NCI-H146 (cell line): ENCODE measurements at regions not wholly inside any gene's neighbourhood (a gene's known extent, or its start where the extent isn't known, plus 50 kb on each side); places are given as distances from the start of the nearest gene placed in this dataset.

Source experiments
- DNase-seq: peaks from one replicate; lab custom pipeline; 2025; lab: John Stamatoyannopoulos, UW

DNA sequence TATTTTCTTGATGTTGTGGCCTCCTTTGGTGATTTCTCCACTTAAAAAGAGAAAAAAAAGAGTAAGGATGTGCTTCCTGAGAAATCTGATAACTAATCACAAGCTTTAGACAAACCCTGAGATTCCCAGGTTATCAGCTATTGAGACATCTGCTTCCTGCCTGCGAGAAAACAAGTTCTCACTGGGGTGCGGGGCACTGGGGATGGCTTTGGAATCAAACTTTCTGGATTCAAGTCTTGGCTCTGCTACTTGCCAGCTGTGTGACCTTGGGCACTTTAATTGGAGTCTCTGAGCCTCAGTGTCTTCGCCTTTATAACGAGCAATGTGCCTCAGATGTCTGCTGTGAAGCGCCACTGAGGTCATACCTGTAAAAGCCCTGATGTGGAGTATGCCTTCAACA is 152.5 kb upstream of the NAV2 start:
- DNase-seq, result no peak

- DNase-seq, result no peak
Measured at GRCh38 chr11:19559746-19560145, 152.9 kb upstream of the NAV2 start.

DNA sequence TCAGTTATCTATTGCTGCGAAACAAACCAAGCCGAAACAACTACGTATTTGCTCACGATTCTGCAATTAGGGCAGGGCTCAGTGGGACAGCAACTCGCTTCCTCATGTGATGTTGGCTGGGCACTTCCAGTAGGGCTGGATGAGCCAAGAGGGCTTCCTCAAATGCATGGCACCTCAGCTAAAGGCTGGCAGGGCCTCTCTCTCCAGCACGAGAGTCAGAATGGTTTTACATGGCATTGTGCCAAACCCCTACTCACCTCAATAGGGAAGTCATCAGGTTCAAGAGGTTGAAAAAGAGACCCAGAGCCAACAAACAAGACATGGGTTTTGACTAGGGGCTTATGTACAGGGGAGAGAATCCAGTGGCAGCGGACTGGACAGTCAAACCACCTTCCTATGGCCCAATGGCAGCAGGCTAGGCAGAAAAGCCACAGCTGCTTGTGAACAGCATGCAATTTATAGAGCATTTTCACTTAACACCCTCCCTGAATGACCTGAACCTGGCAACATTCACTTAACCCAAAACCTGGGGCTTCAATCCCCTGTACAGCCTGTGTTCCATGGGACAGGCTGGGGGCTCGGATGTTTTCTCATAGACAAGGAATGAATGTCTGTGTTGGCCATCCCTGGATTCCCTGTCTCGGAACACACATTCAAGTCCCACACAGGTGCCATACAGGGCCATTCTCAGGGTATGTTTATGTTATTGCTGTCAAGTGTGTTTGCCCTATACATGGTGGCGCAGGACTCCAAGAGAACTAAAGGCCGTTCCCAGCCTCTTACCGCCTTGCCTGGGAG is 154.2 kb upstream of the NAV2 start:
- DNase-seq, result no peak

- peak; percentile 73 for DNase-seq
Measured at GRCh38 chr11:19557720-19558140, 154.9 kb upstream of the NAV2 start.

DNA sequence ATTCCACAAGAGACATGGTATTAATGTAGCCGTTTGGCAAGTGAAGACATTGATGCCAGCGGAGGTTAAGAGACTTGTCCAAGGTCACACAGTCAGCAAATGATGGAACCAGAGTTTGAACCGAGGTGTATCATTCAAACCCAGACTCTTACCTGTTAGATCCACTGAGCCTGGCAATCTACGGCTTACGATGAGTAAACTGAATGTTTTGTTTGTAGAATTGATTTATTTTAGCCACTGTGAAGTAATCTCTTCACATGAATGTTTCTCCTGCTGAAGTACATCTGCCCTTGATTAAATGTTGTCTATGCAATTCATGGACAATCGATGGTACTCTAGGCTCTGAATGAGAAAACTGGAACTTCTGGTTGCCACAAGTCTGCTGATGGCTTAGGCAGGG is 155.5 kb upstream of the NAV2 start:
- DNase-seq, result no peak

- no peak for DNase-seq
Measured at GRCh38 chr11:19555266-19555665, 157.4 kb upstream of the NAV2 start.

GRCh38 chr11:19553683-19554333 is 158.8 kb upstream of the NAV2 start:
- DNase-seq, result peak; percentile 65

DNA sequence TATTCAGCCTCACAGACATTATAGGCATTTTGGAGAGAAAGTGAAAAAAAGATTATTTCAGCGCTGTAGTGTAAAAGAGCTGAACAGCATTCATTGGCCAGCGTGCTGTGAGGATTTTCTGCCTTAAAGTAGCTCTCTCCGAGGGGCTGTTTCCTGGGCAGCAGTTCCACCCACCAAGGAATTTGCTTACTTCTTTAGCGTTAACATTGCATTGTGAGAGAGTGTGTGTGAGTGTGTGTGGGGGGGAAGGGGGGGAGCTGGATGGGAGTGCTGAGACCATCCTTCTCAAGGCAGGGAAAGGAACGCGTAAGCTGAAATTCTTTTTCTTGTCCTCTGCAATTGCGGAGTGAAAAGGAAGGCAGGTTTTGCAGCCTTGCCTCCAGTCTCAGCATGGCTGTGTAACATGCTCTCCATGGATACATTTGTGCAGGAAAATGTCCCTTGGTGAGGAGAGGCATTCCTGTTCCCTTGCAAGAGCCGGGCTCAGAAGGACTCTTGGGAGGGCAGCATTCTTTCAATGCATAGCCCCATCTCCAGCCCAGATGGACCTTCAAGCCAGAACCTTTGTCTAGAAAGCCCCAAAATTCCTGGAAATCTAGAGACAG is 159.9 kb upstream of the NAV2 start:
- DNase-seq, result no peak

- DNase-seq, result no peak
Measured at GRCh38 chr11:19552161-19552560, 160.5 kb upstream of the NAV2 start.

- no peak for DNase-seq
Measured at GRCh38 chr11:19551457-19551856, 161.2 kb upstream of the NAV2 start.

- no peak for DNase-seq
Measured at GRCh38 chr11:19547044-19547443, 165.6 kb upstream of the NAV2 start.

DNA sequence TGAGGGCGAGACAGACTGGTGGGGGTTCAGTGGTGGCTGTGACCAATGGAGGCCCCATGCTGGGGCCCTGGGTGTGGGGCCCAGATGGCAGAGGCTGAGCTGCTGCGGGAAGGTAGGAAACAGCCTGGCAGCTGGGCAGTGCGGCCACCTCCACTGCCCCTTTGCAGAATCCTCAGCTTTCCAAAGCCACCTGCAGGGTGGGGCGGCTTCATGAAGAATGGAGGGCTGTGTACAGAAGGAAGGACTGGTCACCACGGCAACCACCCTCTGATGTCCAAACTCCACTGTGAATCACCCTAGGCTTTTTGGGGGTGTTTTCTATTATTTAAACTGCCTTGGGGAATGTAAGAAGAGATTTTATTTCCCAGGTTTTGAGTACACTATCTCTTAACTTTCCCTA is 166.3 kb upstream of the NAV2 start:
- peak; percentile 61 for DNase-seq

- no peak for DNase-seq
Measured at GRCh38 chr11:19541521-19542049, 171.1 kb upstream of the NAV2 start.

DNA sequence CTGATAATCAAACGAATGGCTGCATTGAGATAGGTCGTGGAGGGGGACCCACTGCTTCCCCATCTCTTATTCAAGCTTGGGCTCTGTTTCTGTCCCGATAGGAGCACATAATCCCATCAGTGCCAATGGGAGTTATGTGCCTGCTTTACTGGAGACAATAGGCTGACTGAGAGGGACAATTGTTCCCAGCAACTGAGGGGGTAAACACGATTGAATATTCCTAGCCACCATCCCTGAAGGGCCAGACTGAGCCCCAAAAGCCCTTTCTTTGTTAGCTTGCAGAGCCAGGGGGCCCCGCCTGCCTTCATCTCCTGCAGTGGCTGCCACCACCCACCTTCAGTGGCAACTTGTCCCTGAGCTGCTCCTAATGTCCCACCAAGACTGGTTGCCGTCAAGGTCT is 172.8 kb upstream of the NAV2 start:
- DNase-seq, result no peak

- DNase-seq, result no peak
Measured at GRCh38 chr11:19537803-19538453, 174.7 kb upstream of the NAV2 start.

GRCh38 chr11:19536131-19536530 is 176.5 kb upstream of the NAV2 start:
- DNase-seq, result no peak

DNA sequence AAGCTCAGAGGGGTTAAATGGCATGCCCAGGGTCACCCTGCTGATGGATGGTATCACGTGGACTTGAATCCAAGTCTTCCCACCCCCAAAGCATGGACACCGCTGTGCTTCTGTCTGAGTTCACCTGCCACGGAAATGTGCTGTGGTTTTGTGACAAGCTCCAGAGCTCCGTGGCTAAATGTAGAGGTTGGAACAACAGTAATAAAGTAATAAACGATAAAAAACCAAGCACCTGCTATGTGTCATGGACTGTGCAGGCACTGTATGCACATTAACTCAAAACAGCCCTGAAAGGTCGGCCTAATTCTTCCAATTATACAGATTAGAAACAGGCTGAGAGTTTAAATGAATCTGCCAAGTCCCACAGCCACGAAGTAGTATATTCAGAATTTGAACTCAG is 182.1 kb upstream of the NAV2 start:
- no peak for DNase-seq

- DNase-seq, result no peak
Measured at GRCh38 chr11:19526119-19526518, 186.5 kb upstream of the NAV2 start.

DNA sequence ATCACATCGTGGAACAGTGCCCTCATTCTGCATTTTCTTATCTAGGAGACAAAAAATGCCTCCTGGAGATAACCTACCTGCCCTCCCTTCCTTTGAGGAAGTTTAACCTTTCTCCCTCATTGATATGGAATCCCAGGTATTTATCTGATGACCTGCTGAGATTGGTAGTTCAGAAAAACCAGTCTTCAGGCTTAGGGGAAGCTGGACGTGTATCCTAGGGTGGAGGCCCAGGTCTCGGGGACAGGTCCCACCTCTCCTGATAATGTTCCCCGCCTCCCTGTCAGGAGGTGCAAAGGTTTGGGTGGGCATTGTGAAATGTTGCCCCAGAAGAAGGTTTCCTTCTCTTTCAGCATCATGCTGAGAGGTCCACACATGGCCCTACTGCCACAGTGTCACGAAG is 186.9 kb upstream of the NAV2 start:
- DNase-seq, result no peak

- DNase-seq, result no peak
Measured at GRCh38 chr11:19525276-19525675, 187.4 kb upstream of the NAV2 start.

- DNase-seq, result no peak
Measured at GRCh38 chr11:19524171-19524671, 188.4 kb upstream of the NAV2 start.

DNA sequence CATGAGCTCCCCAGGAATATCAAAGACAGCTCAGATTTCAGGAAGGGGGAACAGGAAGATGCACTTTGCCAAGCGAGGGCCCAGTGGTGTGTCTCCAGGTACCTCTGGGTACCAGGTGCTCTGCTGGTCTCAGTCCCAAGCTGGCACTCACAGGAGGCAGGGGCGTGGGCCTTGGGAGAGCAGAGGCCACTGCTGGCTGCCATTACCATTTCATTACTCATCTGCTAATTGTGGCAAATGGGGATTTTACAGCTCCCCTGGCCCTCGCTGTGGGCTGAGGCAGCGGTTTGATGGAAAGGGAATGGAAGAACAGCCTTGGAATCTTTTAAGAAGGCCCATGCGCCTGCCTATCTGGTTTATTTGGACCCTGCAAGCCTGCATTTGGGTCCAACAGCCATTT is 192.0 kb upstream of the NAV2 start:
- no peak for DNase-seq
